NCI-H524 (cell line): ENCODE measurements at regions not wholly inside any gene's neighbourhood (a gene's known extent, or its start where the extent isn't known, plus 50 kb on each side); places are given as distances from the start of the nearest gene placed in this dataset.

Experiments
- DNase-seq, 2 experiments: peaks; one replicate each; lab custom pipeline; 2025; lab: John Stamatoyannopoulos, UW

DNA sequence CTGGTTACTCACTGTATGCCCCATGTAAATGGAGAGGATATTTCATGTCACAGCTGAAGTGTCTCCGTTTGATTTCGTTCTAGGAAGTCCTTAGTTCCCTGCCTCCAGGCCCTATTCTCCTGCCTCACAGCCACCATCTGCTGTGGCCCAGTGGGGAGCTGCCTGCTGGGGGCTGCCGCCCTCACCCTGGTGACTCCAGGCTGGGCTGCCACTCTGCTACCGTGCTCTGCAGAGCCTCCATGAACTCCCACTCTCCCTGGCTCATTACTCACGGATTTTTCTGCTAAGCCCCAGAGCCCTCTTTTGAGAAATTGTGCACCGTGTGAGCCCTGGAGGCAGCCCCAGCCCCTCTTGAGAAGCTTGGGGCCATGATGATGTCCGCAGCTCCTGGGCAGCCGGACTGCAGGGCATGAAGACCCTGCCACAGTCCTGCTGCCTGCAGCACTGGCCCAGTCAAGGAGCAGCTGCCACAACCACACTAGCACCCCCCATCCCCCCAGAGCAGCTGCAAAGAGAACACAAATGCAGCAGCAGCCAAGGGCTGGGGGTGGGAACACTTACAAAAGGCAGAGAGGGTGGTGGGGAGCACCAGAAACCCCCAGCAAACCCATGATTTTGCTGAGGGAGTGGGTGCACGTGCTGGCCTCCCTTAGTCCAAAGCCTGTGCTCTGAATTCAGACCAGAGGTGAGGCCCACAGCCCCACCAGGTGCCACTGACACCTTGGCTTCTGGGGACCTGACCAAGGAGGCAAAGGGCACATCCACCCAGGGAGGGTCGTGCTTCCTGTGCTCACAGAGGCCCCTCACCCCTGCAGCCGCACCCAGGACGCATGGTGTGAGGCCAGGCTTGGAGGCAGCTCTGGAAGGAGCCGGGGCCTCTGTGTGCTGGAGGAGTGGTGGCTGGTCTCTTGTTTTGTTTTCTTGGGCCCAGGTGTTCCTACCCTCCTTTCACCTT, 270.2 kb upstream of the RAB6C start:
- peak in 1 of 2 experiments; percentile 33 for DNase-seq

GRCh38 chr2:129709956-129710598, 269.4 kb upstream of the RAB6C start:
- no peak for DNase-seq

DNA sequence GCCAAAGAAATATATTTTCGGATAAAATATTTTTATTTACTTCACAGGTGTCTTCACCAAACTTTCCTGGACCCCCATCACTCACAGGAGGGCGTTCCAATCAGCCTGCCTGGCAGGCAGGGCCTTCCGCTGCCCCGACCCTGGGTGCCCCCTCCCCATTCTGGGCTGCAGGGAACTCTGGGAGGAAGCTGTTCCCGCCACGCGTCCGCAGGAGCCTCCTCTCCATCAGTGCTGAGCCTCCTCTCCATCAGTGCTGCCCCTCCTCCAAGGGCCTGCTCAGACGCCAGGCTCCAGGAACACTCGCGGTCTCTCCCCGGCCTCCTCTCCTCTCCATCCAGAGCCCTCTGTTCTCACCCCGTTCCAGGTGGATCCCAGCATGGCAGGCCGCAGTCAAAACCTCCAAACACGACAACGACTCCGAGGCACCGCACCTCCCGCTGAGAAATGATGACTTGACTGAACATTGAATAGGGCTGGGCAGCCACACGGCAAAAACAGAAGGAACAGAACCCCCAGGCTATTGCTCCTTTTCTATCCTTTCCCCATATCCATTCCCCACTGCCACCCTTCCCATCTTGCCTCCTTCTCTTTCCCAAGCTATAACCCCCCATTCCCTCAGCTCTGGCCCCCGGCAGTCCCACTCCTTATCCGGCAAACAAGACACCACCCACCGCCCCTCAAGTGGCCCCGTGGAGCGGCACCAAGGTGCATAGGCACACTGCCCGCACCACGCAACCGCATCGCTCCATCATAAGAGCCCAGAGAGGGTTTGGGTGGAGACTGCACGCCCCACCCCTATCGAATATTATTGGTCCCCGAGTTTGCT, 268.6 kb upstream of the RAB6C start:
- DNase-seq, result no peak

DNA sequence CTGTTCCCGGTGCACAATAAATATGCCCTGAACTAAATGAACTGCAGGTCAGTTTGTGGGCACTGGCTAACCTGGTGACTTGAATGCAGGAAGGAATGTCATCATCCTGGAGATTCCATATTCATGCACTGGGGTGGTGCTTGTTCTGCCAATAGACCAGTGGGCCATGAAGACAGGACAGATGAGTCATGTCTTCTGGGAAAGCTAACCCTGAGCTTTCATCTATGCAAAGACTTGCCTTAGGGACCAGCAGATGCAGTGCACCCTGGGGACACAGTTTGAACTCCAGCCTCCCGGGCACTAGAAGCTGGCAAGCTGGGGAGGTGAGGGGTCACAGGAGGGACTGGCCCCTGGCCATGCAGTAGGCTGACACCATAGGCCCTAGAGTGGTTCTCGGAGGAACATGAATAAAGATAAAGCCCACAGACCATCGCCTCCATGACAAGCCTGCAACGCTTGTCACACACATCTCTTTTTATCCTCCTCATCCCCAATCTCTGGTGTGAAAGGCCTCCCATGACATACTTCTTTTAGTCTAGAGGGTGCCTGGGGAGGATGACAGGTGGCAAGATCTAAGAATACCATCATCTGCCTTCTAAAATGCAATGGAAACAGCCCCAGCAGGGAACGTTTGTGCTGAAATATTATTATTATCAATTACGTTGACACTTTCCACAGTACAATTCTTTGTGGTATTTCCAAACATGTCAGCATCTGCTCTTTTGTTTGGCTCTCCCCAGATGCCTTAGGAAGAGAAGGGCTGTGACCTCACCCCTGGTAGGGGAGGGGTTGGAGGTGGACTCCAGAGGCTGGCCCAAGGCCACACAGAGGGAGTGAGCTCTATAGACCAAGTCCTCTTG, 267.4 kb upstream of the RAB6C start:
- no peak for DNase-seq

GRCh38 chr2:129712676-129712985, 266.8 kb upstream of the RAB6C start:
- no peak for DNase-seq

- no peak for DNase-seq
Observed at GRCh38 chr2:129713337-129713736, 266.1 kb upstream of the RAB6C start.

- DNase-seq, result no peak
Observed at GRCh38 chr2:129716781-129717559, 262.5 kb upstream of the RAB6C start.

- peak in 1 of 2 experiments; percentile 30 for DNase-seq
Observed at GRCh38 chr2:129717560-129718130, 261.8 kb upstream of the RAB6C start.

- DNase-seq, result no peak
Observed at GRCh38 chr2:129719335-129719734, 260.1 kb upstream of the RAB6C start.

DNA sequence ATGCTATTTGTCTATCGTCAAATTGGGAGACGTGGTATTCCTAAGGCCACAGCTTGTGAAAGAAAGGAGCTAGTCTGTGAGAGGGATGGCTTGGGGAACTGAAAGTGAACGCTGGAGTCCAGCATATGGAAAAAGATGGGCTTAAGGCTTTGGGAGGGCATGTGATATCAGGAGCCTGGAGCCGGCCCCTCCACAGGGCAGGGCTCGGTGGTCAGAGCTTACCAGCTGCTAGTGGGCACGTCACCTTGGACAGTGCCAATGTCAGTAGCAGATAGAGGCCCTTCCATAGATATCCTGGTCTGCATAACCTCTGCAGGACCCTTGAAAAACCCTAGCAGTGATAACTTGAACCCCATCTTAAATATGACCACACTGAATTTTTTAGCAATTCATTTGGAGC, 259.1 kb upstream of the RAB6C start:
- no peak for DNase-seq

DNA sequence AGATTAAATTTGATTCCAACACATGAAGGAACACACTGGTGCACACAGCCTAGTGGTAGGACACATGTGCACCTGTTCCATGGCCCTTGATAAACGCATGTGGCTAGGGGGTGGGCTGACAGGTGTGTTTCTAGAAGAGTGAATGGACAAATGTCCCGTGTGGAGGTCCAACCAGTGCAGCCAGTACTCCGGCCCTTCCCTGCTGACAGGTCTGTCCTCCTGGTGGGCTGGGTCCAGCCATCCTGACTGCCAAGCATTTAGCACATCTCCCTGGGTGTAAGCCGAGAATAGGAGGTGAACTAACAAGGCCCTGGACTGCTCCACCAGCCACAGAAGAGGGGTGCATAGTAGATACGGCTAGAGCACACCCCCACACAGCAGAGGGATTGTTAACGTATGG, 258.7 kb upstream of the RAB6C start:
- no peak for DNase-seq

- DNase-seq, result peak; percentile 5 to 57
Observed at GRCh38 chr2:129721236-129721635, 258.2 kb upstream of the RAB6C start.

DNA sequence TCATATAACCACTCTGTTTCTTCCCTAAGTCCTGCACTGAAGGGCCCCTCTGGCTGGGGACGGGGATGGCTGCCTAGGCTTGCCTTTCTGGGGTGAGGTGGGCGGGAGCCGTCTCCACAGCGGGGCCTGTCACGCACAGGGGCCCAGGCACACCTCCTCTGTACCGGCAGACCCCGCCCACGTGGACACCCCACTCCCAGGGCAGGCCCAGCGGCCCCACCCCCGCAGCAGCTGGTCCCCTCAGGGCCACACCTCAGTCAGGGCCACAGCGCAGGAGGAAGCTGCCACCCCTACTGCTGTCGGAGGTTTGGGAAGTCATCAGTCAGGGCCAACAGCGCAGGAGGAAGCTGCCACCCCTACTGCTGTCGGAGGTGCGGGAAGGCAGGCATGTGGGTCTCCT, 257.6 kb upstream of the RAB6C start:
- DNase-seq, result no peak

DNA sequence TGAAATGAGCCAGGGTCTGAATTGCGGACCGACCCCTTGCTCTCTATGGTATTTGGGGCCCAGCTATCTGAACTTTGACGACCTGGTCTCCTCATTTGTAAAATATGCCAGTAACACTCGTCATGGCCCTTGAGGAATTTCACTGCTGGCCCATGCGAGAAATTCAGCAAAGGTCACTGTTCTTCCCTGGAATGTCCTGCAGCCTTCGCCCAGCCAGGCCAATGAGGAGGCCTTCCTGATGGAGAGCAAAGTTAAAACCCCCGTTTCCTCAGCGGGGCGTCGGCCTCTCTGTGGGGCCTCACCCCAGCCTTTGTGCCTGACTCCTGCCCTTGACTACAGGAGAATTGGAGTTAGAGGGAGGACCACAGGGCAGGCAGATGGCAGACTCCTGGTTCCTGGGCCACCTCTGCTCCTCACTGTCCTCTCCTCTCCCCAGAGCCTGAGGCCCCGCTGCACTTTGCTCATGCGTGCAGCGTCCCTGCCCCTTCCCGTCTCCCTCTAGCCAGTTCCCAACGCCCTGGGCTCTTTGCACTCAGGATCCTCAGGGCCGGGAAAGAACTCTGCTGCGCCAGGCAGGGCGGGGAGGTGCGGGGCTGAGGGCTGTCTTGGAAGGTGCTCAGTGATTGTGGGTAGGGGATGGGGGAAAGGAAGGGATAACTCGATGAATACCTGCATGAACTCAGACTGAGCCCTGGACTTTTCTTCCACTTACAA, 257.0 kb upstream of the RAB6C start:
- DNase-seq, result no peak

DNA sequence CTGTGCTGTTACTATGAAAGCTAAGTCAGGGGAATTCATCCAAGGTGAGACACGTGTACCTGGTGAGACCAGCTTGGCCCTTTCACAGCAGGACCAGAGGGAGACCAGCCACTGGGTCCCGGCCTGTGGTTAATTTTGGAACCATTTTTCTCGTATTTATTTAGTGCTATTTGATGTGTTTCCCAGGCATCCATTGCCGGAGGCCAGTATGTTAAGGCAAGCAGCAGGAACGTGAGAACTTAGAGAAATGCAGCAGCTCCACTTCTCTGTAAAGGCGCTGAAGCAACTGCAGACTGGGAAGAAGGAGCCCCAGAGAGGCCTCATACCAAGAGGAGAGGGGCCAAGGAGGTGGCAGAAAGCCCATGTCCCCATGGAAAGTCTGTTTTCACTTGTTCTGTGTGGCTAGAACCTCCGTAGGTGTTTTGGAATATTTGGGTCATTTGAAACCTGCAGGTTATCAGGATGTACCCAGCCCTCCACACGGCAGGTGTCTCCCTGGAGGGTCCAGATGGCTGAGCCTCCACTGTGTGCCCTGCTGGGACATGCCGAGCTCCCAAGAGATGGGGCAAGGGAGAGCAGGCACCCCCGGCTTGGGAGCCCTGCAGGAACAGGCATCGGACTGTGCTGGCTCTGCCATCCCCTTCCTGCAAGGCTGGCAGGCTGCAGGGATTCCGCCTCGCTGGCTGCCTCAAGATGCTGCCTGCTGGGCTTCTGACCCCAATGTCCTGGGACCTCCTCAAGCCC, 256.0 kb upstream of the RAB6C start:
- DNase-seq, result peak in 1 of 2 experiments; percentile 31

- no peak for DNase-seq
Observed at GRCh38 chr2:129724021-129724757, 255.3 kb upstream of the RAB6C start.

DNA sequence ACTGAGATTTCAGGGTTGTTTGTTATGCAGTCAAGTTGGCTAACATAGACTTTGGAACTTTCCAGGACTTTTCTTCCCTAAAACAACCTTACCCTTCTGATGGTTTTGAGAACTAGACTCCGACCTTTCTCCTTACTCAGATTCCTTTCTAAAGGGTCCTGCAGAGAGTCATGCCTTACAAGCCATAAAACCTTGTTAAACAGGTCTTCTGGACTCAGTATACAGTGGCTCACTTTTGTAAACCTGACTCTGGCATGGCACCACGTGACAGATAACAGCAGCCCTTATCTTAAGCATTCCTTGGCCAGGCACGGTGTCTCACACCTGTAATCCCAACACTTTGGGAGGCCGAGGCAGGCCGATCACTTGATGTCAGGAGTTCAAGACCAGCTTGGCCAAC, 253.2 kb upstream of the RAB6C start:
- no peak for DNase-seq

DNA sequence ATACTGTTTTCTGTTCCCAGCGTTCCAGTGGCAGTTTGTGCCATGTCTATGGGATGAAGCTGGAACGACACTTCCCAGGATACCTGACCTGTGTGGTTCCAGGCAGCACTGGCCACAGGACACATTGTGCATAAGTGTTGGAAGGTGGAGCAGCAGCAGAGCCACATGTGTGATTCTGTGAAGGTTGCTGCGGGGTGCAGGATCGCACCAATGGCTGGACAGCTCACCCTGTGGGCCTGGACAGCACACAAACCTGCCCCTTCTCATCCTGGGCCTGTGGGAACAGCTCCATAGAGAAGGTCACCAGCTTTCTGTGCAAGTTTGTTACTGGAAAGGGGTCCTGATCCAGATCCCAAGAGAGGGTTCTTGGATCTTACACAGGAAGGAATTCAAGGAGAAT, 252.2 kb upstream of the RAB6C start:
- no peak for DNase-seq
